UCSD-AML1 (cell line): ENCODE measurements at regions not wholly inside any gene's neighbourhood (a gene's known extent, or its start where the extent isn't known, plus 50 kb on each side); places are given as distances from the start of the nearest gene placed in this dataset.
"Not testable (repeated sequence)": the region's sequence is repeated elsewhere in the genome, so short reads cannot be mapped to it uniquely, and the experiment has no call there.

Experiments used
- DNase-seq: peaks from one replicate; lab custom pipeline; 2025; ENCODE audit not compliant: unreplicated experiment; lab: John Stamatoyannopoulos, UW

- no peak for DNase-seq
Observed at GRCh38 chr2:236346366-236346765, 82.2 kb upstream of the ASB18 start.

- DNase-seq = no peak
Observed at GRCh38 chr2:236348279-236348678, 84.1 kb upstream of the ASB18 start.

GRCh38 chr2:236348976-236349375, 84.8 kb upstream of the ASB18 start:
- no peak for DNase-seq

DNA sequence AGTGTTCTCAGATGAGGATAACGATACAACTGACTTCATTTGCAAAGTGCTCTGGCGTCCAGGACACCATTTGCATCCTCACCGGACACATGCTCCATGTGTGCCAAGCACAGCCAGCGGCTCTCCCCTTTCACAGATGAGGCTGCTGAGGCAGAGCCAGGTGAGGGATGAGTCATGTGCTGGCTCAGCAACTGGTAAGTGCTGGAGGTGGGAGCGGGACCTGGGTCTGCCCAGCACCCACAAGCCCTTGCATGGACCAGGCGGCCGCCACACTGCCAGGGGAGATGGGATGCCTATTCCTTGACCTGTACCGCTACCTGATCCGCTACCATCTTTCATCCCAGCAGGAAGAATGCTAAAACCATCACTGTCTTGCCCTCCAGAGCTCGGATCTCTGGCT, 86.2 kb upstream of the ASB18 start:
- DNase-seq = no peak

DNA sequence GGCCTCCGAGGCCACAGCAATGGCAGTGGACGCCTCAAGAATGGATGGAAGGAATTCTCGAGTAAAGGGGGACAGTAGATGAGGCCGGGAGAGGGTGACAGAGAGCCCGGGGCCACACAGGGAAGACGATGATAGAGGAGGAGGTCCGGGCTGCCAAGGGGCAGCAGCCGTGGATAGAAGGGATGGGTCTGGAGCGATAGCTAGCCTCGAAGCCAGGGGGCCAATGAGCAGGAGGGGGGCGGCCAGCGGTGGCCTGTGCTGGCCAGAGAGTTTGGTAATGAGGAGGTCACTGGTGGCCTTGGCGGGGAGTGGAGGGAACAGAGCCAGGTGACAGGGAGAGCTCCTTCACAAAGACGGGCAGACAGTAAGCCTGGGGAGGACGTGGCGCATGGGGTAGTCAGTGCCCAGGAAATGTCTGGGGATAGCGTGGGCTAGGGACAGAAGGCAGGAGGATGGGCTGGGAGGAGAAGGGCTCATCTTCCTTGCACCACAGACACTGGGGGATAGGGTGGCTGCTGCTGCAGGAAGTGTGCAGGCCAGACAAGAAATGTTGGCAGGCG, 87.8 kb upstream of the ASB18 start:
- no peak for DNase-seq

DNA sequence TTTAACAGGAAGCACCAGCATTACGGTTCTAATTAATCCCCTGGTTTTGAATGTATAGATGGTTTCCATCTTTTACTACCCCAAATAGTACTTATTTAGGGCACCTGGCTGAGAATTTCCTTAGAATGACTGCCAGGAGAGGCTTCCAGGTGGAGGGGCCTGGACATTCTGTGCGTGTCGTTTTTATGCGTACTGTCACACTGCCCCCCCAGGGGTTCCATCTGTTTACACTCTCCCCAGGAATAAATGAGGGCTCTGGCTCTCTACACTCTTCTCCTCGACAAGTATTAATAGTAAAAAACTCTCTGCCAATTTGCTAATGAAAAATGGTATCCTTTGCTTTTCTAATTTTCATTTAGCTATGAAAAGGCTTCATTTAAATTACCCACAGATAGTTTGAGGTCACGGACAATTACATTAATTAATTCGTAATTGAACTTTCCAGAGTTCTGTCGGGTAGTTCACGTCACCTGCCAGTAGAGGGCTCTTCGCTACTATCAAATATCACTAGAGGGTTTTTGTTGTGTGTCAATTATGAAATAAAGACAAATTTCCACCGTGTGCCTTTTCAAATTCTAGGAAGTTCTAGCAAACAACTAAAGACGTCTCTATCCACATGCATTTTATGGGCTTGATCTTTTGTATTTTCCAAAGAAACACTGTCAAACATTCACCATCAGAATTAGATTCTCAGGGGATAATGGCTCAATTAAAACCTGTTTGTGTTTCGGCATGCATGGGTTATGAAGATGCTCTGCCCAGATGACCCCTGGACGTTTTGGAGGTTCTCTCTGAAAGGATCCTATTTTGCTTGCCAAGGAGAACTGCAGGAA, 88.8 kb upstream of the ASB18 start:
- no peak for DNase-seq

GRCh38 chr2:236353594-236353942, 89.4 kb upstream of the ASB18 start:
- no peak for DNase-seq

DNA sequence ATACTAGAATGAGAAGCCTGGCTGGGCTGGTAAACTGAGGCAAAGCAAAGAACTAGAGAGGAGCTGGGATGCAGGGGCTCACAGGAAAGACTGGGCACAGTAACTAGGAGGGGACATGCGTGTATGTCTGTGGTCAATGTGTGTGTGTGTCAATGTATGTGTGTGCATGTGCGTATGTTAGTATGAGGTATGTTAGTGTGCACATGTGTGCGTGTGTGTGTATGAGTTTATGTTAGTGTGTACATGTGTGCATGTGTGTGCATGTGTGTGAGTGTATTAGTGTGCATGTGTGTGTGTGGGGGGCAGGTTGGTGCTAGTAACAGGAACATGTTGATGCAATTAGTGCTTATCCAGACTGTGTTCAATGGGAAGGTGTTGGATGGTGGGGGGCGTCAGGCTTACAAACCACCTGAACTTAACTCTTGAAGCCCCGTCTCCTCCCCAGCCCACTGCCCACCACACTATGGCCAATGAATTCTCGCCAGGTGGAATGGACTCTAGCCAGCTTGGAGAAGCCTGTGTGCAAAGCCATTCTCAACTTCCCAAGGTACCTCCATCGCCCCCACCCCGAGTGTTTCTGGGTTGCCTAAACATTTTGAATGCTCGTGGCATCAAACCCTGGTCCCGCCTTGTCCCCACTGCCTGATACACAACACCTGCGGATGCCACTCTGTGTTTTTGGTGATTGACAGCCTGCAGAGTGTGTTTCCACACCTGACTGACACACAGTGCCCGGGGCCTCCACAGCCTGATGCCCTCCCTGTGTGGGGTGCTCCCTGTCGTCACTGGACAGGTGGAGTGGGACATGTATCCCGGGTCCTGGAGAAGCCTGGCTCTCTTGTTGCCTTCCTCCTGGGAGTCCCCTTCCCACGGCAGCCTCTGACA, 90.1 kb upstream of the ASB18 start:
- no peak for DNase-seq

DNA sequence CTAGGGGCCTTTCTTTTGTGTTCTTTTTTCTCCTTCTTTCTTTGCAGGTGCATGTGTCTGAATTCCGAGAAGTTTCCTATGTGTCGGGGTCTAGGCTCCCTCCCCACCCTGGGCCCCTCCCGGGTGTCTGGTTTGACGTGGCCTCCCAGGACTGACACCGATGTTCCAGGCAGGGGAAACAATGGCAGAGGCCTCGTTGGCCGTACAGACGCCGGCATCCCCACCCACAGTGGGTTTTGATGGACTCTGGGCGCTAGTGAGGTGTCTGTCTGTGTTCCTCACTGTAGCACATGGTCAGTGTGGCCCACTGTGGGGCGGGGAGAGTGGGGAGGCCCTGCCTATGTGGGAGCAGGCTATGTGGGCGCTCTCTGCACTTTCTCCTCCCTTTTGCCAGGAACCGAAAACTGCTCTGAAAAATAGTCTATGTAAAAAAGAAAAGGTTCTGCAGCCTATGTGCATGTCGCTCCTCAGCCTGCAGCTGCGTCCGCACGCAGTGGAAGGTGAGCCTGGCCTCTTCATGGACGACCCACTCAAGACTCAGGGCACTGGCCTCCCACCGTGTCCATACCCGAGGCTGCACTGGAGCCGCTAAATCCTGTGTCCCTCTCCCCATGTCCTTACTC, 90.9 kb upstream of the ASB18 start:
- no peak for DNase-seq

DNA sequence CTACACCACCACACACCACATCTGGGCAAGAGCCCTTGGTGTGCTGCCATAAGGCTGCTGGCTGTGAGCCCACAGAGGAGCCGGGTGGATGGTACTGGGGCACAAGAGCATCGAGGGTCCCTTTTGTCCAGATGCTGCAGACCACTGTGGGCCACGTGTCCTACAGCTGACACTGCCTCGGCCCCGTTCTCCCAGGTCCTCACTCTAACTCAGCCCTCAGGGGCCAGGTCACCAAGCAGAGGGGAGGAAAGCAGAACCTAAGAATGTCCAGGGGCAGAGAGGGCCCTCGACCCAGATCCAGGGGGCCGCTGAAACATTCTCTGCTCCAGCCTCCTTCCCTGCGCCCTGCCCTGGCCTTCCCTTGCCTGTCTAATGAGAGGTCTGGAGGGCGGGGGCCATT, 91.7 kb upstream of the ASB18 start:
- DNase-seq = no peak

GRCh38 chr2:236356321-236356720, 92.1 kb upstream of the ASB18 start:
- DNase-seq = not testable (repeated sequence)

DNA sequence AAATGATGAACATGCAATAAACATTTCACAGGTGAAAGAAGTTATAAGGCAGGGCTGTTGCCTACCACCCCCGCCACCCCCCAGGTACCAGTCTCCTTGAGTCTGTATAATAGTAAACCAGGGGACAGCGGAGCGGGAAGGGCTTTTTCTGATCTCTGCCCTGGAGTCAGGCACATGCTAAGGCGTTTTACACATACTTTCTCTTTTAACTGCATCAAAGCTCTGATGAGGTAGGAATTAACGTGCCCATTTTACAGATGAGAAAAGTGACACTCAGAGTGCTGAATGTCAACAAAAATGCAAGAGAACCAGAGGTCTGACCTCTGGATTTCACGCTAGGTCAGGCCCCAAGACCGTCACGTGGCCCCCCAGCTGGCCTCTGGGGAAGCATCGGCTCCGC, 94.3 kb upstream of the ASB18 start:
- DNase-seq = not testable (repeated sequence)

DNA sequence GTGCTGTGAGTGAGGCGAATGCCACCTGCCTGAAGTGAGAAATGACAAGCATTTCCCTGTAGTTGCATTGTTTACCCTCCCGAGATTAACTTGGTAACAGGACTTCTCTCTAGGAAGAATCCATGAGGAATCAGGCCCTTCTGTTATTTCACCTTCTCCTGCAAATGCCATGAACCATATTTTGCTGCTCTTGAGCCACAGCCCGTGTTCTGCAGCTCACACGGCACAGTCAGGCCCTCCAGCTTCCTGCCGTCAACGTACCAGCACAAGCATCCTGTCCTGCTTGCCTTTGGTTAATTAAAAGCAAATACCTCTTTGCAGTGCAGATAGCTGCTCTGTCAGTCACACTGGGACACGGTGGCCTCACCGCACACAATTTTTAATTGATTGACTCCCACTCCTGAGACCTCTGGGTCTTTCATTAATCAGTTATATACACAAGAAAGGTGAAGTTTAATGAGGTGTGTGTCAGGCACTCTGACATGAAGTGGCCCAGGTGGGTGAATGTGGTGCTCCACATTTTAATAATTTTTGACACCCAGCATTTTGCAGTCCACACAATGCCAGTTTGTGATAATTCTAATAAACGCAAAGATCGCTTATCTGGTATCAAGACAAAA, 95.3 kb upstream of the ASB18 start:
- DNase-seq = no peak

- DNase-seq = no peak
Observed at GRCh38 chr2:236360496-236360895, 96.3 kb upstream of the ASB18 start.

- no peak for DNase-seq
Observed at GRCh38 chr2:236363711-236364277, 99.6 kb upstream of the ASB18 start.

- DNase-seq = no peak
Observed at GRCh38 chr2:236365258-236366048, 101.2 kb upstream of the ASB18 start.

DNA sequence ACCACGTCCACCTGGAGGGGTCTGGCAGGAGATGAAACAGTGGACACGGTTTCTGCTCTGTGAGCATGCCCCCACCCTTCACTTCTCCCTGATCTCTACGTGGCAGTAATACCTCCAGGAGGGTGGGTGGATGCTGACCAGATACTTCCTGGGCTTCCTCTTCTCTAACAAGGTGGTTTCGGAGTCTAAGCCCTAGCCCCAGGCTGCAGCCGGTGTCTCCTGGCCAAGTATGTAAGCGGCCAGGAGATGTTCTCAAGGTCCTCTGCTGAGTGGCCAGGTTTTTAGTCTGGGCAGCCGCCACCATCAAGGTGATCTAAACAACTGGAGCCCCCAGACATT, 101.8 kb upstream of the ASB18 start:
- DNase-seq = no peak

DNA sequence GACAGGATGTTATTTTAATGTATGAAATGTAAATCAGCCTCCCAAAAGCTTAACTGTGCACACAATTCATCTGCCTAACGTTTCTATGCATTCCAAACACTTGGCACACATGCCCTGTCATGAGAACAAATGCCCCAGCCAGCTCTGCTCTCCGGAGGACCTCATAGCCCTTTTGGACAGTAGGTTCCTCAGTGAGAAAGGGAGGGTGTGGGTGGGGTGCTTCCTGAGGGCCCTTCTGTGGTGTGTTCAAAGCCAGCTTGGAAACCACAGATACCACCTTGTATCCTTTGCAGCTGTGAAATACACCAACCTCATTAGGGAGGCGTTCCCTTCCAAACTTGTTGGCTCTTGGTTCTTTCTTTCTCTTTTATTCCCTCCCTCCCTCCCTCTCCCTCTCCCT, 102.2 kb upstream of the ASB18 start:
- DNase-seq = peak; percentile 28

GRCh38 chr2:236367506-236368289, 103.5 kb upstream of the ASB18 start:
- DNase-seq = no peak
